Right cardiac atrium (tissue), 5 donors: ENCODE measurements at regions not wholly inside any gene's neighbourhood (a gene's known extent, or its start where the extent isn't known, plus 50 kb on each side); places are given as distances from the start of the nearest gene placed in this dataset.
"Not testable (repeated sequence)": the region's sequence is repeated elsewhere in the genome, so short reads cannot be mapped to it uniquely, and the experiment has no call there.

Source experiments
- ATAC-seq, 2 donors: fragments of 200-7000 bp; cut with Tn5 transposase; one replicate each; pipeline versions ENCODE4 v1.8.0 to v1.9.1; 2020; ENCODE audit warnings: moderate library complexity in 2 of 2, mild to moderate bottlenecking in 1 of 2
- DNase-seq, 3 donors: peaks; one replicate each; pipeline ENCODE4 v3.0.0-alpha.2; 2020
- H3K27ac ChIP-seq: one replicate; pipeline ENCODE4 v1.5.1; 2013; ENCODE audit warnings: mild to moderate bottlenecking, low read length, control low read depth, moderate library complexity
- H3K27me3 ChIP-seq: one replicate; pipeline ENCODE4 v1.6.1; 2013; ENCODE audit not compliant: control insufficient read depth, insufficient read depth
- H3K4me1 ChIP-seq: one replicate; pipeline ENCODE4 v1.6.1; 2013; ENCODE audit warnings: low read length; ENCODE audit not compliant: control insufficient read depth, insufficient read depth
- H3K4me3 ChIP-seq: one replicate; pipeline ENCODE4 v1.5.1; 2013; ENCODE audit warnings: low read length, control low read depth
- H3K9me3 ChIP-seq: one replicate; pipeline ENCODE4 v1.6.1; 2013; ENCODE audit warnings: low read length; ENCODE audit not compliant: control insufficient read depth
- WGBS: extraction: QIAGEN DNeasy Blood & Tissue Kit; methylation state at CpG from one replicate; pipeline ENCODE4 v1.1.7; 2013; 5-methylcytosine and 5-hydroxymethylcytosine counted together
- intact Hi-C, 4 donors: fragments of 100-400 bp; cut with DNase I; formaldehyde crosslinking; loops; one replicate each; pipeline versions ENCODE4 v1.11.0 to v1.14.0; 2022 to 2023
- donor health status: healthy with polysubstance abuse.
- donor health status: DM: no; HTN: yes; CAD: no.
- donor health status: DM: no; HTN: no; CAD: no.
- donor health status: DM: no; HTN: yes; CAD: no; lungs with severe emphysema.
- donor health status: DM: yes; HTN: yes; CAD: no.

DNA sequence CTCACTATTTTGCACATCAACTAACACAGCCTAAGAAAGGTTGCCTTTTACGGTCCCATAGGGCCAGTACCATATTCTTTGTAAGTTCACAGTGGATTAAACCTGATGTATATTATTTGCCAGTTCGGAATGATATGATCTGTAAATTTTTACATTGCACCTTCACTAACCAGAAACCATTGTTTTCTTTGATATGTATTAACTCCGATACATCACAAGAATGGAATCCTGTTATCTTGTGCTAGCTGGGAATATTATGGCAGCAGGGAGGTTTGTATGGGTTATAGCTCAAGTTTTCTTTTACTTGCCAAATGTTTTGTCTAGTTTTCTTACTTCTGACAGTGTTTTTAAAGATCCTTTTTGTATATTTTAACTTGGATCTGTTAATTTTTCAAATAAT lies 51.4 kb upstream of the S1PR1 start:
- Histone ChIP-seq H3K4me1 (peaks cover 7% of the 10 kb centered on the region), H3K27me3 (no peaks in the 10 kb centered on the region), H3K9me3 (no peaks in the 10 kb centered on the region), H3K27ac (no peak overlapping the region), H3K4me3 (no peak overlapping the region)
- ATAC-seq (no peak), DNase-seq (no peak)
- intact Hi-C loops: loop anchor here in 1 of 4 donors (10.0 kb wide), 1 partner anchor 49 kb away; the partner anchor contains the start of gene S1PR1
- WGBS: 63% methylated on average over 3 of the region's 3 CpGs

GRCh38 chr1:101183388-101183699 lies 53.5 kb upstream of the S1PR1 start:
- ATAC-seq: no peak

GRCh38 chr1:101182627-101183387 lies 54.0 kb upstream of the S1PR1 start:
- Histone ChIP-seq H3K4me1 (peaks cover 3% of the 10 kb centered on the region), H3K9me3 (no peaks in the 10 kb centered on the region), H3K27ac (peak overlapping the region; percentile 44), H3K27me3 (no peaks in the 10 kb centered on the region), H3K4me3 (no peak overlapping the region)
- no peak for DNase-seq
- intact Hi-C loops: loop anchor here in 1 of 4 donors (10.0 kb wide), 1 partner anchor 52 kb away; the partner anchor contains the start of gene S1PR1
- ATAC-seq: no peak

More at GRCh38 chr1:101183388-101183699, 53.5 kb upstream of the S1PR1 start:
- Histone ChIP-seq H3K4me3 (no peak overlapping the region), H3K27me3 (no peaks in the 10 kb centered on the region), H3K4me1 (peaks cover 3% of the 10 kb centered on the region), H3K9me3 (no peaks in the 10 kb centered on the region), H3K27ac (no peak overlapping the region)
- intact Hi-C loops: loop anchor here in 1 of 4 donors (10.0 kb wide), 1 partner anchor 51 kb away; the partner anchor contains the start of gene S1PR1
- DNase-seq: no peak
- WGBS: 22% methylated on average over 3 of the region's 3 CpGs

DNA sequence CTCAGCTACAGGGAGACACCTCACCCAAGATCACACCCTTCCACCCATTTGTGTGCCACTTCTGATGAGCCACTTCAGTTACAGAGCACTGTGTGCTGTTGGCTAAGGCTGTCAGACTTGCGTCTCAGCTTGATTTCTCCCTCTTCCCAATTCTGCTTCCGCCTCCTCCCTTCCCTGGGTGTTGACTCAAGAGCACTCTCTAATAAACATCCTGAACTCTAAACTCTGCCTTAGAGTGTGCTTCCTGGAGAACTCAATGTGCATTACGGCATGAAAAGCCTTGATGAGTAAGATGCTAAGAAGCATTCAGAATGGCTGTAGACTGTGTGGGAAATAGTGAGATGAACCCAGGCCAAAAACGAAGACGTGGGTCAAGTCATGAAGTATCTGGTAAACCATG lies 54.9 kb upstream of the S1PR1 start:
- Histone ChIP-seq H3K27ac (peak overlapping the region; percentile 55), H3K4me3 (no peak overlapping the region), H3K9me3 (no peaks in the 10 kb centered on the region), H3K4me1 (peaks cover 3% of the 10 kb centered on the region), H3K27me3 (no peaks in the 10 kb centered on the region)
- WGBS: 65% methylated on average over 5 of the region's 5 CpGs
- intact Hi-C loops: loop anchor here in 1 of 4 donors (10.0 kb wide), 1 partner anchor 53 kb away; the partner anchor contains the start of gene S1PR1
- ATAC-seq: peak; percentile 77 to 95
- peak in 1 of 3 donors; percentile 10 for DNase-seq

GRCh38 chr1:101178688-101179491 lies 57.9 kb upstream of the S1PR1 start:
- WGBS: 69% methylated on average over 8 of the region's 8 CpGs
- no peak for ATAC-seq
- Histone ChIP-seq H3K4me3 (no peak overlapping the region), H3K27me3 (no peaks in the 10 kb centered on the region), H3K27ac (no peak overlapping the region), H3K4me1 (peaks cover 3% of the 10 kb centered on the region), H3K9me3 (no peaks in the 10 kb centered on the region)
- intact Hi-C loops: no loop called here
- DNase-seq: no peak

DNA sequence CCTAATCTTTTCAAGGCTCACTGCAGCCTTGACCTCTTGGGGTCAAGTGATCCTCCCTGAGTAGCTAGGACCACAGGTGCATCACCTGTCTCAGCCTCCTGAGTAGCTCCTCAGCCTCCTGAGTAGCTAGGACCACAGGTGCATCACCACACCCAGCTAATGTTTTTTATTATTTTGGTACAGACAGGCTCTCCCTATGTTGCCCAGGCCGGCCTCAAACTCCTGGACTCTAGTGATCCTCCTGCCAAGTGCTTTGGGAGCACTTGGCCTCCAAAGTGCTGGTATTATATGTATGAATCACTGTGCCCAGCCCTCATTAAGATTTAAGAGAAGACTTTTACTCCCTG lies 58.5 kb upstream of the S1PR1 start:
- intact Hi-C loops: no loop called here
- WGBS: 89% methylated on average over 1 of the region's 1 CpG
- no peak for DNase-seq
- H3K4me3 ChIP-seq: no peak overlapping the region
- H3K27me3 ChIP-seq: no peaks in the 10 kb centered on the region
- peaks cover 3% of the 10 kb centered on the region for H3K4me1 ChIP-seq
- no peak for ATAC-seq
- no peak overlapping the region for H3K27ac ChIP-seq
- H3K9me3 ChIP-seq: no peaks in the 10 kb centered on the region

- Histone ChIP-seq H3K27ac (no peak overlapping the region), H3K9me3 (no peaks in the 10 kb centered on the region), H3K4me3 (no peak overlapping the region), H3K4me1 (no peaks in the 10 kb centered on the region), H3K27me3 (no peaks in the 10 kb centered on the region)
- DNase-seq (no peak), ATAC-seq (peak in 1 of 2 donors; percentile 51)
- WGBS: 49% methylated on average over 1 of the region's 1 CpG
- intact Hi-C loops: no loop called here
These were observed 60.9 kb upstream of the S1PR1 start for GRCh38 chr1:101175886-101176285.

GRCh38 chr1:101175466-101175865 lies 61.4 kb upstream of the S1PR1 start:
- DNase-seq (peak in 2 of 3 donors; percentile 23 to 53), ATAC-seq (peak; percentile 77 to 79)
- Histone ChIP-seq H3K27ac (no peak overlapping the region), H3K4me3 (no peak overlapping the region), H3K9me3 (no peaks in the 10 kb centered on the region), H3K27me3 (no peaks in the 10 kb centered on the region), H3K4me1 (no peaks in the 10 kb centered on the region)
- 45% methylated on average over 3 of the region's 3 CpGs for WGBS
- intact Hi-C loops: no loop called here

- no peak for DNase-seq
- intact Hi-C loops: no loop called here
- H3K27me3 ChIP-seq: no peaks in the 10 kb centered on the region
- WGBS: 96% methylated on average over 5 of the region's 5 CpGs
- H3K9me3 ChIP-seq: no peaks in the 10 kb centered on the region
- no peak for ATAC-seq
- H3K27ac ChIP-seq: no peak overlapping the region
- no peak overlapping the region for H3K4me3 ChIP-seq
- no peaks in the 10 kb centered on the region for H3K4me1 ChIP-seq
These were observed 62.1 kb upstream of the S1PR1 start for GRCh38 chr1:101174722-101175121.

GRCh38 chr1:101174298-101174697 lies 62.5 kb upstream of the S1PR1 start:
- ATAC-seq, intact Hi-C loops: not testable (repeated sequence)
- WGBS: 98% methylated on average over 4 of the region's 4 CpGs

GRCh38 chr1:101170506-101171050 lies 66.2 kb upstream of the S1PR1 start:
- Histone ChIP-seq H3K4me1 (peaks cover 1% of the 10 kb centered on the region), H3K4me3 (no peak overlapping the region), H3K9me3 (no peaks in the 10 kb centered on the region), H3K27ac (no peak overlapping the region), H3K27me3 (no peaks in the 10 kb centered on the region)
- WGBS: 65% methylated on average over 4 of the region's 4 CpGs
- intact Hi-C loops: no loop called here
- DNase-seq: peak; percentile 17 to 61 (median 46)
- ATAC-seq: peak; percentile 25 to 58

More at GRCh38 chr1:101174298-101174697, 62.5 kb upstream of the S1PR1 start:
- DNase-seq, H3K4me3 ChIP-seq, H3K9me3 ChIP-seq, H3K27me3 ChIP-seq, H3K4me1 ChIP-seq, H3K27ac ChIP-seq: not testable (repeated sequence)
